HepG2 (cell line): ENCODE measurements at regions not wholly inside any gene's neighbourhood (a gene's known extent, or its start where the extent isn't known, plus 50 kb on each side); places are given as distances from the start of the nearest gene placed in this dataset.

Experiments
- ATAC-seq: fragments of 200-7000 bp; cut with Tn5 transposase; 3 replicates; pipeline ENCODE4 v1.9.1; 2020; ENCODE audit warnings: mild to moderate bottlenecking, moderate library complexity
- BruUV-seq: library from RNA; stranded (reverse); fragments of 400-500 nt; replicated peaks from 2 replicates; lab custom pipeline; 2021; lab: Mats Ljungman, UMichigan
- CTCF ChIA-PET: fragments of 300-600 bp; formaldehyde crosslinking; extraction: SDS; loops from one replicate; lab custom pipeline; 2021; ENCODE audit warnings: low total read pairs, inconsistent platforms, low intra/inter-chr PET ratio; lab: Yijun Ruan, JAX
- POLR2A ChIA-PET: fragments of 350-600 bp; sonication (Branson Sonifier 250); formaldehyde crosslinking; loops from one replicate; lab custom pipeline; 2020; ENCODE audit warnings: antibody characterized with exemption, inconsistent platforms; lab: Yijun Ruan, JAX
- DNase-seq: peaks from one replicate; pipeline ENCODE4 v3.0.0-alpha.2; 2015; ENCODE audit warnings: low spot score
- FAIRE-seq: peaks from 3 replicates; lab custom pipeline; 2011; peaks lifted over from hg19 to GRCh38; lab: Jason Lieb, UNC
- H2AFZ ChIP-seq: one replicate; pipeline ENCODE4 v1.6.1; 2011; ENCODE audit warnings: low read length, inconsistent platforms
- H3K27ac ChIP-seq: fragments of 300-600 bp; 3 replicates; pipeline ENCODE4 v1.8.0; 2011; ENCODE audit warnings: mixed run types, mild to moderate bottlenecking, mixed read lengths, low read length, inconsistent platforms; ENCODE audit not compliant: insufficient read depth; ENCODE audit errors: extremely low read length
- H3K27me3 ChIP-seq, 2 experiments: fragments of 200-600 bp in 1 of 2; 2 replicates in 1 of 2; 3 replicates in 1 of 2; pipeline versions ENCODE4 v1.6.0 to v1.8.0; 2011; ENCODE audit warnings: low read length in 2 of 2, mild to moderate bottlenecking in 2 of 2, moderate library complexity in 2 of 2, inconsistent platforms in 1 of 2; ENCODE audit not compliant: insufficient read depth in 2 of 2, control insufficient read depth in 1 of 2
- H3K36me3 ChIP-seq, 2 experiments: fragments of 200-600 bp in 1 of 2; replicated peaks in 1 of 2; 2 replicates in 1 of 2; 3 replicates in 1 of 2; pipeline versions ENCODE4 v1.5.1 to v1.8.0; 2011; ENCODE audit warnings: low read length in 2 of 2, inconsistent platforms in 1 of 2; ENCODE audit not compliant: insufficient read depth in 2 of 2, control insufficient read depth in 1 of 2
- H3K4me1 ChIP-seq: 2 replicates; pipeline ENCODE4 v1.5.1; 2012; ENCODE audit warnings: low read length, inconsistent platforms; ENCODE audit not compliant: insufficient read depth
- H3K4me2 ChIP-seq: 2 replicates; pipeline ENCODE4 v1.6.0; 2011; ENCODE audit warnings: low read depth, low read length, inconsistent platforms
- H3K4me3 ChIP-seq, 3 experiments: fragments of 200-600 bp in 1 of 3; sonication (generic), shearing (Covaris generic) in 1 of 3; replicated peaks in 1 of 3; 2 replicates each; pipeline ENCODE4 v1.5.1; 2011 to 2016; ENCODE audit warnings: low read length in 3 of 3, inconsistent platforms in 2 of 3, low read depth in 2 of 3, mild to moderate bottlenecking in 2 of 3, control low read depth in 1 of 3, mixed read lengths in 1 of 3; ENCODE audit not compliant: insufficient read depth in 1 of 3
- H3K79me2 ChIP-seq: one replicate; pipeline ENCODE4 v1.6.1; 2011; ENCODE audit warnings: low read length, inconsistent platforms; ENCODE audit not compliant: insufficient read depth
- H3K9ac ChIP-seq: 2 replicates; pipeline ENCODE4 v1.6.0; 2011; ENCODE audit warnings: mild to moderate bottlenecking, low read depth, low read length, inconsistent platforms; ENCODE audit not compliant: insufficient read depth
- H3K9me3 ChIP-seq: 2 replicates; pipeline ENCODE4 v1.5.1; 2012; ENCODE audit warnings: mild to moderate bottlenecking, low read length
- H4K20me1 ChIP-seq: 2 replicates; pipeline ENCODE4 v1.6.0; 2011; ENCODE audit warnings: inconsistent platforms, mild to moderate bottlenecking, low read length, moderate library complexity; ENCODE audit not compliant: insufficient read depth
- ARHGAP35 ChIP-seq: sonication (generic); formaldehyde crosslinking; IDR thresholded peaks from 2 replicates; pipeline ENCODE4 v1.9.0; 2022; ENCODE audit warnings: mild to moderate bottlenecking, inconsistent platforms, moderate library complexity, missing genetic modification reagents, borderline replicate concordance
- ATRX ChIP-seq: sonication (generic); formaldehyde crosslinking; IDR thresholded peaks from 2 replicates; pipeline ENCODE4 v1.4.0; 2020; ENCODE audit warnings: missing genetic modification reagents, borderline replicate concordance
- BHLHE40 ChIP-seq: IDR thresholded peaks from 2 replicates; pipeline ENCODE4 v1.6.1; 2011; ENCODE audit warnings: low read length, improper control_type of control experiment
- KLF6 ChIP-seq: IDR thresholded peaks from 2 replicates; pipeline ENCODE4 v1.8.0; 2016; ENCODE audit warnings: missing biosample characterization, missing genetic modification reagents
- NCOA1 ChIP-seq: sonication (generic); formaldehyde crosslinking; IDR thresholded peaks from 2 replicates; pipeline ENCODE4 v1.9.0; 2021; ENCODE audit warnings: missing genetic modification reagents
- NFIC ChIP-seq: IDR thresholded peaks from 2 replicates; pipeline ENCODE4 v1.6.1; 2012; ENCODE audit warnings: mild to moderate bottlenecking, low read length, inconsistent platforms
- NPAS2 ChIP-seq: sonication (generic); formaldehyde crosslinking; IDR thresholded peaks from 2 replicates; pipeline ENCODE4 v1.8.0; 2022; ENCODE audit warnings: mild to moderate bottlenecking, missing genetic modification reagents, borderline replicate concordance
- POLR2AphosphoS5 ChIP-seq: IDR thresholded peaks from 2 replicates; pipeline ENCODE4 v1.6.1; 2012; ENCODE audit warnings: low read depth, low read length
- RBFOX2 ChIP-seq: fragments of 200-400 bp; formaldehyde crosslinking; IDR thresholded peaks from 2 replicates; pipeline ENCODE4 v1.6.1; 2017; ENCODE audit warnings: low read depth, mild to moderate bottlenecking, low read length
- SALL1 ChIP-seq: sonication (generic); formaldehyde crosslinking; IDR thresholded peaks from 2 replicates; pipeline ENCODE4 v1.8.0; 2022; ENCODE audit warnings: mild to moderate bottlenecking, missing genetic modification reagents
- SCMH1 ChIP-seq: sonication (generic); formaldehyde crosslinking; IDR thresholded peaks from 2 replicates; pipeline ENCODE4 v1.9.0; 2021; ENCODE audit warnings: missing genetic modification reagents, mild to moderate bottlenecking, borderline replicate concordance
- ZNF484 ChIP-seq: sonication (generic); formaldehyde crosslinking; IDR thresholded peaks from 2 replicates; pipeline ENCODE4 v1.5.1; 2020; ENCODE audit warnings: mild to moderate bottlenecking, low read depth, missing genetic modification reagents, borderline replicate concordance
- ZNF652 ChIP-seq: IDR thresholded peaks from 2 replicates; pipeline ENCODE4 v1.6.1; 2016; ENCODE audit warnings: low read depth, borderline replicate concordance
- ZNF75D ChIP-seq: sonication (generic); formaldehyde crosslinking; IDR thresholded peaks from 2 replicates; pipeline ENCODE4 v1.8.1; 2023; ENCODE audit warnings: missing genetic modification reagents, mild to moderate bottlenecking, borderline replicate concordance
- ZNF776 ChIP-seq: sonication (generic); formaldehyde crosslinking; IDR thresholded peaks from 2 replicates; pipeline ENCODE4 v1.4.0; 2020; ENCODE audit warnings: mild to moderate bottlenecking, missing genetic modification reagents
- ZNF891 ChIP-seq: sonication (generic); formaldehyde crosslinking; IDR thresholded peaks from 2 replicates; pipeline ENCODE4 v1.5.0; 2020; ENCODE audit warnings: mild to moderate bottlenecking, missing genetic modification reagents
- ZSCAN12 ChIP-seq: sonication (generic); formaldehyde crosslinking; IDR thresholded peaks from 2 replicates; pipeline ENCODE4 v1.9.0; 2021; ENCODE audit warnings: mild to moderate bottlenecking, missing genetic modification reagents
- WGBS: methylation state at CpG from one replicate; pipeline ENCODE4 v1.1.6; 2017; ENCODE audit warnings: low lambda C conversion rate; 5-methylcytosine and 5-hydroxymethylcytosine counted together
- in situ Hi-C: cut with HindIII; loops from 2 replicates; pipeline ENCODE4 v1.10.0; 2017; ENCODE audit warnings: low pct_unique_long_range_greater_than_20kb; ENCODE audit not compliant: extremely low pct_ligation_motif_present
- intact Hi-C: fragments of 100-400 bp; cut with micrococcal nuclease; formaldehyde crosslinking; loops from one replicate; pipeline ENCODE4 v1.10.0; 2022; ENCODE audit not compliant: unreplicated experiment
- TF ChIP-seq, protein P1 (sequence below): IDR thresholded peaks from 2 replicates; pipeline ENCODE4 v1.6.1; 2016; ENCODE audit warnings: low read depth, borderline replicate concordance

GRCh38 chr4:4642496-4643000 lies 100.7 kb upstream of the STX18 start:
- intact Hi-C loops = loop anchor here (5.0 to 10.0 kb wide), 2 partner anchors 50 to 158 kb away; no protein-coding TSS in a partner anchor
- Histone ChIP-seq H3K27me3 (no peaks in the 10 kb centered on the region; a peak in 1 of 5 replicates), H3K27ac (peak overlapping the region; percentile 96), H3K4me2 (peak overlapping the region; percentile 99), H4K20me1 (no peaks in the 10 kb centered on the region), H3K4me3 (peak overlapping the region; percentile 45 to 70 (median 63)), H3K9ac (peak overlapping the region; percentile 81), H3K9me3 (no peaks in the 10 kb centered on the region), H3K79me2 (no peaks in the 10 kb centered on the region), H2AFZ (peak overlapping the region; percentile 20), H3K36me3 (no peaks in the 10 kb centered on the region), H3K4me1 (peaks cover 62% of the 10 kb centered on the region)
- BruUV-seq = no TSS peak
- no peak for ATAC-seq
- ChIA-PET CTCF (no interaction called here), POLR2A (interaction anchor here (1.1 to 2.4 kb wide), 5 partner anchors 11 to 178 kb away, joined by 3 to 12 read pairs (median 5); partner anchors contain the start of gene STX18)
- no peak for FAIRE-seq
- DNase-seq = no peak
- in situ Hi-C loops = no loop called here
- TF ChIP-seq NPAS2 (CRISPR knock-in tag) (no peak), ZNF652 (CRISPR knock-in tag) (peak; percentile 17; the same call in 1 of the 2 replicates), RBFOX2 (no peak), KLF6 (CRISPR knock-in tag) (no peak), ZNF891 (no peak), NFIC (no peak)
- WGBS = 62% methylated on average over 6 of the region's 6 CpGs

DNA sequence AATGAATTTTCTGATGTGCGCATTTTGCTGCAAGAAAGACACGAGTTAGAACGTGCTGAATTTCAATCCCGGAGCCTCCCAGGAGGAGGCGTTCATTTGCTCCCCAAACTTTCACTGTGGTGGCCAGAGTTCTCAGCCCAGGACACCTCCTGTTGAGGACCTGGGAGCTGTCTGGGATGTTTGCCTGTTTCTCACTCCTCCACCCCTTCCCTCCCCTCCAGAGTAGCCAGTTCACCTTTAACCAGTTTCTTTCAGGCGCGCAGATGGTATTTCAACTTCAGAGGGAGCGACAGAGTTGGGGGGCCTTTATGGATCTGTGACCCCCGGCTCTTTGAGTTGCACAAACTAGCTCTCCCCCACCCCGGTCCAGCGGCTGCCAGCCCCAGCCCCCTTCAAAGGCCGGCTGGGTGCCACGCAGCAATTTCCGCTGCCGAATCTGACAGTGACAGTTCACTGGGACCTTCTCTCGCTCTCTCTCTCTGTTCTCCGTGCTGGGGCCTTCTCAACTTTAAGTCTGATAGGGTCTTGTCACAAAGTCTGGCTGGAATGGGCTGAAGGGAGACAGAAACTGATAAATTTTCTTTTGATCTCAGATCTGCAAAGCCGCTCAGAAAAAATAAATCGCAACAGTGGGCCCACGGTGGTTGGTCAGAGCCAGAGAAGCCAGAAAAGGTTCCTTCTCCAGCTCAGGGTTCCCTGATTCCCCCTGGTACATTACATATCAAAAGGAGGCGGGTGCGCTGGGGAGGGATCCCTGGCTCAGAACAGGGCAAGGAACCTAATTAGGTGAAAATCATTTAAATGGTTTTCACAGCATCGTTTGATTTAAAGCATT lies 100.0 kb upstream of the STX18 start:
- BruUV-seq = TSS peak; percentile 75
- Histone ChIP-seq H3K27ac (peak overlapping the region; percentile 96), H3K9ac (peak overlapping the region; percentile 81), H3K27me3 (no peaks in the 10 kb centered on the region; a peak in 1 of 5 replicates), H3K79me2 (no peaks in the 10 kb centered on the region), H3K36me3 (no peaks in the 10 kb centered on the region), H4K20me1 (no peaks in the 10 kb centered on the region), H3K9me3 (no peaks in the 10 kb centered on the region), H3K4me1 (peaks cover 62% of the 10 kb centered on the region), H3K4me2 (peak overlapping the region; percentile 99), H2AFZ (peak overlapping the region; percentile 64), H3K4me3 (peak overlapping the region; percentile 45 to 70 (median 63))
- POLR2A ChIA-PET = interaction anchor here (0.8 to 2.4 kb wide), 7 partner anchors 10 to 179 kb away, joined by 3 to 12 read pairs (median 5); partner anchors contain the start of gene STX18
- intact Hi-C loops = loop anchor here (2.0 to 10.0 kb wide), 4 partner anchors 50 to 217 kb away; partner anchors contain the start of genes MSX1 and STX18
- CTCF ChIA-PET = interaction anchor here (1.4 kb wide), 1 partner anchor 239 kb away, joined by 3 read pairs; no protein-coding TSS in a partner anchor
- WGBS = 6% methylated on average over 19 of the region's 23 CpGs
- FAIRE-seq = peak; percentile 72
- in situ Hi-C loops = no loop called here
- ATAC-seq = peak; percentile 86
- DNase-seq = peak; percentile 78
- TF ChIP-seq ZNF776 (CRISPR knock-in tag) (no peak), ATRX (no peak), BHLHE40 (no peak), ZSCAN12 (CRISPR knock-in tag) (no peak), POLR2AphosphoS5 (peak; percentile 39; the same call in 1 of the 2 replicates), ARHGAP35 (CRISPR knock-in tag) (no peak), SCMH1 (CRISPR knock-in tag) (no peak), RBFOX2 (0 out of 2 replicates have a peak, but pooled peaks have one; percentile 38), NCOA1 (CRISPR knock-in tag) (no peak), SALL1 (CRISPR knock-in tag) (peak; percentile 47; the same call in 1 of the 2 replicates), ZNF75D (CRISPR knock-in tag) (no peak), ZNF484 (CRISPR knock-in tag) (no peak)
- TF ChIP-seq, protein P1, sequence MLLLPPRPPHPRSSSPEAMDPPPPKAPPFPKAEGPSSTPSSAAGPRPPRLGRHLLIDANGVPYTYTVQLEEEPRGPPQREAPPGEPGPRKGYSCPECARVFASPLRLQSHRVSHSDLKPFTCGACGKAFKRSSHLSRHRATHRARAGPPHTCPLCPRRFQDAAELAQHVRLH (CRISPR knock-in tag) = no peak
